SHP77 treated with DMSO at 0.1 percent for 48 hours (cell line): ENCODE measurements at regions not wholly inside any gene's neighbourhood (a gene's known extent, or its start where the extent isn't known, plus 50 kb on each side); places are given as distances from the start of the nearest gene placed in this dataset.
A peak's percentile ranks its signal among the peaks of the same experiment; 100 is the strongest.

Experiments
- DNase-seq: peaks from one replicate; lab custom pipeline; 2025; lab: John Stamatoyannopoulos, UW

DNA sequence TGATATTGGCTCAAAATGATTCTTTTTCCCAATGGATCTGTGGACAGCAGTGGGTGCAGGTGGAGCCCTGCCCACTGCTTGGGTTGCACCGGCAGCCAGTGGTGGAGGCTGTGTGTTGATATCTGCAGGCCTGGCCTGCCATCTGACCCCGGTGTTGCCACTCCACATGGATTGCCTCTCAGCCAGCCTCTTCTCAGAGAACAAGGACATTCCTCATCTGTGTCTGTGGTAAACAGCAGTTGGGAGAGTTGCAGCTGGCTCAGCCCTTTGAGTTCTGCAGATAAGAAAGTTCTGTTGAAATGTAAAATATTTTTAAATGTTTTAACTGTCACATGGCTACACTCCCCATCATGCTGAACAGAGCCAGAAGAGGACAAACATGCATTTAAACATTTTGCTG, 374.9 kb upstream of the CELF2 start:
- DNase-seq: no peak

GRCh38 chr10:10644008-10644646, 373.5 kb upstream of the CELF2 start:
- DNase-seq: no peak

DNA sequence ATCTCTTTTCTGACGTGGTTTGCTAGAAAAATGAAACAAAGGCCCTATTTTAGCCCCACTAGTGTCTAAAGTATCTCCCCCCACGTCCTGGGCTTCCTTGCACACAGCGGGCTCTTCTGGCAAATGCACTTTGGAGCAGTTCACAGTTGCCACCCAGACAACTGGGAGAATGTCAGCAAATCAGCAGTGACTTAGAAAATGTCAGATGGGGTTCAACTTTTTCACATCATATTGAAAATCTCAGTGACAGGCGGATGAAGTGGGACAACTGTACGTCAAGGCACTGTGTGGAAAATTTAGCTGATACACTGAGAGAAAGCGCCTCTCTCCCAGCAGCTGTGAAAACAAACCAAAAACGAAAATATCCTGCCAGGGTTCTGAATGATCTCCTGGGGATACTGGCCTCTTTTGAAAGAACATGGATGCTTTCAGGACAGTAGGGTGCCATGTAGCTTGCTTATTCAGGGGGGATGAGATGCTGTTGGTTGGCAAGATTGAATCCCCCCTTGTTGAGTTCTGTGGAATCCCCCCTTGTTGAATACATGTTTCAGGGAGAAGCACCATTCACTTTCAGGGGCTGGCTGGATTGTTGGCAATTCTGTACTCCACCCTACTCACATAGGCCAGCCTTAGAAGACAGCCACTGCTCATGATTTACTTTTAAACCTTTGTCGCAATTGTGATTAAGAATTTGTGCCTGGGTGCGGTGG, 372.8 kb upstream of the CELF2 start:
- no peak for DNase-seq

GRCh38 chr10:10647331-10647730, 370.3 kb upstream of the CELF2 start:
- no peak for DNase-seq

- DNase-seq: no peak
Observed at GRCh38 chr10:10657139-10657760, 360.4 kb upstream of the CELF2 start.

DNA sequence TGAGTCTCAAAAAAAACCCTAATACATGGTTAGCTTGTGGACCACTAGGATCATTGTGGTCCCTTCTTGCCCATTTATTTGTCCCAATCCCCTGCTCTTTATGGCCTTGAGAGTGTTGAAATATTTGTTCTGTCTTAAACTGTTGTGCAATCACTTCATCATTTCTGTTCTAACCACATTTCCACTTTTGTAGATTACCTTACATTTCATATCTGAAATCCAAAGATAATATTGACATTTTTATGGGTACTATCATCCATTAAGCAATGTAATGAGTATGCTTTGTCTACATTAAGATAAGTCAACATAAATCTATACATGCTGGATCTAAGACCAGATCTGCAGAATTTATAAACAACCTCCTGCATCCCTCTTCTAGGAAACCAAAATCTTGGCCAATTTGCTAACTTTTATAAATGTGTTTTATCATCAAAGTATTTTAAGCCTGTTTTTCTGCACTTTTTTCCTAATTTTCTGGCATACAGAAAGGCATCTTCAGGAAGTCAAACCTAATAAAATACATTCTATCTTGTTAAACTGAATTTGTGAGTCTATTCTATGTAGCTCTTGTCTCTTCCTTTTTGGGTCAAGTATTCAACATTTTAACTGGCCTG, 359.4 kb upstream of the CELF2 start:
- no peak for DNase-seq

- no peak for DNase-seq
Observed at GRCh38 chr10:10660054-10660453, 357.6 kb upstream of the CELF2 start.

GRCh38 chr10:10661176-10661575, 356.5 kb upstream of the CELF2 start:
- DNase-seq: no peak

DNA sequence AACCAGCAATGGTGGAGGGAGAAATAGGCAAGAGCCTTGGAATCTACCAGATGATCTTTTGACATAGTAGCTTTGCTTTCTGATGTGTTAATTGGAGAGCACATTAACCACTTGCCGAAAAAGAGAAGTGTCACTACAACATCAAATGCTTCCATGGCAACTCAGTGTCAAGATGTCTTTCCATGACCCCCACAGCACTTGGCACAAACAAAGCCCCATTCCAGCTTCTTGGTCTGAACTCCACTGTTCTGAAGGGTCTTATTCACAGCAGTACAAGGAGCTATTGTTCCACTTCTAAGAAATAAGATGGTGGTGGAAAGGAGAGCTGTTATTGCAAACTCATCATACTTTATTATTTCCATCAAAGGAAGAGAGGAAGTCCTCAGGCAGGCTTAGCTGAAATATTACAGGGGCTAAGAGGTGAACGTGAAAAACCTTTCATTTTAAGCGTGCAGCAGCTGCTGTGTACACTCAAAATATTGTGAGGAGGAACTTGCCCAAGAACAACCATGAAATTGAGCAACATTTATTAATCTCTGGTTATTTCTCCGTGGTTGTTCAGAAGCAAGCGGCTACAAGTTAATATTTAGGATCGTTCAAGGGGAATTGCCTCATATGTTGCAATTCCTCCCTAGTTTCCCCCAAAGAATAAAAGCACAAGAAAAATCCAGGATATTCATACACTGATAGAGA, 354.8 kb upstream of the CELF2 start:
- DNase-seq: no peak

- DNase-seq: no peak
Observed at GRCh38 chr10:10663622-10664021, 354.1 kb upstream of the CELF2 start.

DNA sequence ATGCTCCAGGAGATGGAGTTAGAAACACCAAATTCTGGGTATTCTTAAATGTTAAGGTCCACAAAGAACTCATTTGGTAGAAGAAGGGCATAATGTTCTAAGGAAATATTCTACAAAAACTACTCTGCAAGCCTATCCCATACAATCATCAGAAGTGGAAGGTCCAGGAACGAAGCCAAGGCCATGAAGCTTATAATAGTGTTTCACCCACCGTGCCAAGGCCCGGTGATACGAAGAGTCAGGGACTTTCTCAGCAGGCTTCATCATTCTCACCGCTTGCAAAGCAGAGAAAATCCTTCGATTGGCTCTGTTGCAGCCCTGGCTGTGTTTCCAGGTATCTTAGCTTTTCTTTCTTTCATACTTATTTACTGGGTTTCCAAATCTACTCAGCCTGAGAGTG, 351.9 kb upstream of the CELF2 start:
- no peak for DNase-seq

DNA sequence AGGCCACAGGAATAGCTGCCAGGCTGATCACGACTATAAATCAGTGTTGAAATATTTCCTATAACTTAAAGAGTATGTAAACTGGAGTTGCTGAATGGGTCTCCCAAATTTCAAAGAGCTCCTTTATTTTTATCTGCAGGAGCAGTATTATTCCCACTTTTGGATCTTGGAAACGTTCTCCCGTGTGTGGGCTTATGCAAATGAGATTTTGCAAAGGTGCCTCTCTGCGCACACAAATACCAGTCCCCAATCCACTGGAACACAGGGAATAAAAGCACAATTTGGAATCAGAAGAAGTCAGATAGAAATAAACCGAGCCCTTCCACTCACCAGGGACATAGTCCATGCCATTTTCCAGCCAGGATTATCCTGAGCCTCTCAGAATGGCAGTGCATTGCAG, 350.2 kb upstream of the CELF2 start:
- DNase-seq: no peak

- DNase-seq: no peak
Observed at GRCh38 chr10:10676972-10677371, 340.7 kb upstream of the CELF2 start.

DNA sequence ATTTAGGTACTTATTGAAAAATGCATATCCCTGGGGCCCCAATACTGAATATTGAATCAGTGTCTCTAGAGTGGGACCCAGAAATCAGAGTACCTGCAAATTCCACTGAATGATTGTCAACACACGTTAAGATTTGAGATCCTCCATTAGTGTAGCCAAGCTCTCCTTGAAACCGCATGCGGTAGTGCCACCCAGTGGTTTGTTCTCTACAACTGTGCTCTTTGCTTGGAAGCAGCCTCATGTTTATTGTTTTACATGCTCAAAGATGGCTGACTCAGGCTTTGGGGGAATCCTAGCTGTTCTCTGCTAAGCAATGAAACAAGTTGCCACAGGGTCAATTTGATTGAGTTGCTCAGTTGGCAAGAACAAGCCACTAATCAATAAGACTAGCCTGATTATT, 340.2 kb upstream of the CELF2 start:
- peak; percentile 15 for DNase-seq

DNA sequence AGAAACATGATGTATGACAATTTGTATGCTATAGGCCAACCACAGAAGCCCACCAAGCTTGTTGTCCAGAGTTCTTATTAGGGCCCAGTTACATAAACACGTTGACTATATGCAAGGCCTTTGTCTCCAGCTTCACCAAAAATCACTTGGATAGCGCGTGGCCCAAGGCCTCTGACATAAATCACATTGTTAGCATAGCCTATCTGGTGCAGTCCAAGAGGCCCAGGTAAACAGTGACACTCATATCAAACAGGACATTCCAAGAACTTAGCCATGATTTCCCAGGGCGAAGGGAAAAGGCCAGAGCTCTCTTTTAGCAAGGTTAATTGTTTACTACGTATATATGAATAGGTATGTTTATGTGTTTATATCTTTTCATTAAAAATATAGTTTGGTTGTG, 337.2 kb upstream of the CELF2 start:
- DNase-seq: no peak

DNA sequence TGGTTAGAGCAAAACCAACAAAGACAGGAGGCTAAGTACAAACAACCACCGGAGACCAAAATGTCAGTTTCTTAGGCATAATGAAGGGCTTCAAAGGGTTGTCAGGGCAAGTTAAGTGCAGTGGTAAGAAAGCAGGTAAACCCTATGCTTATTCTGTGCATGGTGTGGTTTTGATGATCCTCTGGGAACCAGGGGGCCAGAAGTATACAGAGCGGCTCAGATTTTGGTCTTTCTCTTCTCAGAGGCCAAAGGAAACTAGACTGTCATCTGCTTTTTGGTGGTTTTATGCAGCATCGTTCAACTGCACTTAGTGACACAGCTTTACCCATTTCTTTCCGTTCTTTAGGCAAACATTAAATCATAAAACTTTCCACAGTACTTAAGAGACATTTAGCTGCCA, 332.7 kb upstream of the CELF2 start:
- no peak for DNase-seq

- no peak for DNase-seq
Observed at GRCh38 chr10:10685566-10685965, 332.1 kb upstream of the CELF2 start.

- no peak for DNase-seq
Observed at GRCh38 chr10:10687751-10688150, 329.9 kb upstream of the CELF2 start.

DNA sequence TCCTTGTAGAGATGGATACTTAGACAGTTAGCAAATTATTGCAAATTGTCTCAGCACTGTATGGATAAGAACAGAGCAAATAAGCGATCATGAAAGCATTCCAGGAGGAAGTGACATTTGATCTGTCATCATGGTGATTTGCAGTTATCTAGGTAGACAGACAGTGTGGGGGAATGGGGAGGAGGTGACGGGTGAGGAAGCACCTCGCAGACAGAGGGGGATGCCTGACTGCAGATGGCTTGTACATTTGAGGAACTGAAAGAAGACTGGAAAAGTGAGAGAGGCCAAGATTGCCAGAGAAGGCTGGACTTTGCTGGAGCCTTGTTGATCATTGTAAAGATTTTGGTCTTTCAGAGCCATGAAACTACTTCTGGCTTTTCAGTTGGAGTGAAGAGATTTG, 318.2 kb upstream of the CELF2 start:
- no peak for DNase-seq

GRCh38 chr10:10701084-10701611, 316.5 kb upstream of the CELF2 start:
- no peak for DNase-seq

- no peak for DNase-seq
Observed at GRCh38 chr10:10702211-10702610, 315.5 kb upstream of the CELF2 start.

- no peak for DNase-seq
Observed at GRCh38 chr10:10703382-10703781, 314.3 kb upstream of the CELF2 start.
